G401.6 (cell line): ENCODE measurements at regions not wholly inside any gene's neighbourhood (a gene's known extent, or its start where the extent isn't known, plus 50 kb on each side); places are given as distances from the start of the nearest gene placed in this dataset.

Experiments
- FAIRE-seq: peaks from 2 replicates; lab custom pipeline; 2012; peaks lifted over from hg19 to GRCh38; lab: Jason Lieb, UNC

GRCh38 chr2:898319-898718, 52.3 kb upstream of the SNTG2 start:
- FAIRE-seq = no peak

GRCh38 chr2:897091-897490, 53.6 kb upstream of the SNTG2 start:
- FAIRE-seq = no peak

GRCh38 chr2:893311-893710, 57.3 kb upstream of the SNTG2 start:
- no peak for FAIRE-seq

- no peak for FAIRE-seq
Measured at GRCh38 chr2:892892-893291, 57.8 kb upstream of the SNTG2 start.

- FAIRE-seq = no peak
Measured at GRCh38 chr2:892401-892800, 58.2 kb upstream of the SNTG2 start.

GRCh38 chr2:891734-892133, 58.9 kb upstream of the SNTG2 start:
- no peak for FAIRE-seq

- no peak for FAIRE-seq
Measured at GRCh38 chr2:890791-891190, 59.9 kb upstream of the SNTG2 start.

- no peak for FAIRE-seq
Measured at GRCh38 chr2:890214-890613, 60.4 kb upstream of the SNTG2 start.

- FAIRE-seq = no peak
Measured at GRCh38 chr2:888906-889566, 61.6 kb upstream of the SNTG2 start.

- no peak for FAIRE-seq
Measured at GRCh38 chr2:888211-888801, 62.3 kb upstream of the SNTG2 start.

GRCh38 chr2:887639-888038, 63.0 kb upstream of the SNTG2 start:
- FAIRE-seq = no peak

GRCh38 chr2:886072-887022, 64.3 kb upstream of the SNTG2 start:
- FAIRE-seq = no peak

GRCh38 chr2:885230-886071, 65.2 kb upstream of the SNTG2 start:
- FAIRE-seq = no peak

GRCh38 chr2:883803-884748, 66.6 kb upstream of the SNTG2 start:
- FAIRE-seq = no peak

- no peak for FAIRE-seq
Measured at GRCh38 chr2:883260-883802, 67.3 kb upstream of the SNTG2 start.

- no peak for FAIRE-seq
Measured at GRCh38 chr2:881204-881918, 69.3 kb upstream of the SNTG2 start.

GRCh38 chr2:880201-880970, 70.3 kb upstream of the SNTG2 start:
- FAIRE-seq = no peak

GRCh38 chr2:879540-879939, 71.1 kb upstream of the SNTG2 start:
- FAIRE-seq = no peak

- FAIRE-seq = no peak
Measured at GRCh38 chr2:878245-878930, 72.3 kb upstream of the SNTG2 start.
